ENCODE measurements at regions not wholly inside any gene's neighbourhood (a gene's known extent, or its start where the extent isn't known, plus 50 kb on each side); places are given as distances from the start of the nearest gene placed in this dataset.

- peak; percentile 60 for TF ChIP-seq CTCF (IDR thresholded peaks at IDR 0.05; ENCODE audit: poor library complexity)
- TF ChIP-seq EZH2 (IDR thresholded peaks at IDR 0.05; ENCODE audit: borderline replicate concordance), result no peak
- TF ChIP-seq EZH2phosphoT487 (IDR thresholded peaks at IDR 0.05; ENCODE audit: low read depth, severe bottlenecking, unreplicated experiment), result no peak
Observed at GRCh38 chr1:111030590-111030989, 66.9 kb upstream of the LRIF1 start.
